ENCODE measurements at regions not wholly inside any gene's neighbourhood (a gene's known extent, or its start where the extent isn't known, plus 50 kb on each side); places are given as distances from the start of the nearest gene placed in this dataset.

DNA sequence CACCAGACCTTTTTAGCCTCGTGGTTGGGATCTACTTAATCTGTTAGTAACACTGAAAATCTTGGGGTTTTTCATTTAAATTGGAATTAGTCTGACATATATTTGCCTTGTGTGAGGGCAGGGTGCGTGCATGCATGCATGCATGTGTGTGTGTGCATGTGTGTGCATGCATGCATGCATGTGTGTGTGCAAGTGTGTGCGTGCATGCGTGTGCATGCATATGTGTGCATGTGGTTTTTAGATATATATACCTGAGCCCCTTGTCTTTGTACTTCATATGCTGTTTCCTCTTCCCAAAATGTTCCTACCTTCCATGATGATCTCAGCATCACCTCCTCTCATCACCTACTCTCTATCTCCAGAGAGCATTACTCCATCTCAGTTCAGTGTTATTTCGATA lies 66.3 kb upstream of the BCL11B start:
- no peak overlapping the region for H3K27ac Mint-ChIP-seq
- TF ChIP-seq, protein P1, sequence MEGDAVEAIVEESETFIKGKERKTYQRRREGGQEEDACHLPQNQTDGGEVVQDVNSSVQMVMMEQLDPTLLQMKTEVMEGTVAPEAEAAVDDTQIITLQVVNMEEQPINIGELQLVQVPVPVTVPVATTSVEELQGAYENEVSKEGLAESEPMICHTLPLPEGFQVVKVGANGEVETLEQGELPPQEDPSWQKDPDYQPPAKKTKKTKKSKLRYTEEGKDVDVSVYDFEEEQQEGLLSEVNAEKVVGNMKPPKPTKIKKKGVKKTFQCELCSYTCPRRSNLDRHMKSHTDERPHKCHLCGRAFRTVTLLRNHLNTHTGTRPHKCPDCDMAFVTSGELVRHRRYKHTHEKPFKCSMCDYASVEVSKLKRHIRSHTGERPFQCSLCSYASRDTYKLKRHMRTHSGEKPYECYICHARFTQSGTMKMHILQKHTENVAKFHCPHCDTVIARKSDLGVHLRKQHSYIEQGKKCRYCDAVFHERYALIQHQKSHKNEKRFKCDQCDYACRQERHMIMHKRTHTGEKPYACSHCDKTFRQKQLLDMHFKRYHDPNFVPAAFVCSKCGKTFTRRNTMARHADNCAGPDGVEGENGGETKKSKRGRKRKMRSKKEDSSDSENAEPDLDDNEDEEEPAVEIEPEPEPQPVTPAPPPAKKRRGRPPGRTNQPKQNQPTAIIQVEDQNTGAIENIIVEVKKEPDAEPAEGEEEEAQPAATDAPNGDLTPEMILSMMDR (conservative IDR thresholded peaks at IDR 0.05): no peak
- H3K79me1 ChIP-seq (ENCODE audit: insufficient read depth, low read depth, low read length, poor library complexity, severe bottlenecking): no peaks in the 10 kb centered on the region

More for the DNA sequence above, 66.3 kb upstream of the BCL11B start:
- Histone ChIP-seq H2BK12ac (ENCODE audit: insufficient read length, low read depth, low read length) (no peak overlapping the region), H3K23ac (ENCODE audit: insufficient read length, low read depth, low read length) (no peak overlapping the region), H3K18ac (ENCODE audit: insufficient read length, low read depth, low read length) (no peak overlapping the region), H3K23me2 (ENCODE audit: insufficient read length, low read depth, low read length, poor library complexity, severe bottlenecking) (no peaks in the 10 kb centered on the region), H3K4ac (ENCODE audit: low read depth, low read length) (no peak overlapping the region), H4K91ac (ENCODE audit: insufficient read length, low read depth, low read length) (no peak overlapping the region), H2BK5ac (ENCODE audit: insufficient read length, low read length) (no peak overlapping the region), H4K8ac (replicated peaks; ENCODE audit: insufficient read length, low read depth, low read length) (no peak overlapping the region), H3K4me2 (ENCODE audit: insufficient read depth, insufficient read length, low read length) (no peak overlapping the region), H2BK20ac (ENCODE audit: low read depth, low read length, poor library complexity, severe bottlenecking) (no peak overlapping the region), H3K56ac (ENCODE audit: insufficient read length, low read depth, low read length) (no peak overlapping the region), H3K27me3 (ENCODE audit: insufficient read depth, low read length) (no peaks in the 10 kb centered on the region), H4K5ac (ENCODE audit: insufficient read length, low read depth, low read length) (no peak overlapping the region), H3K9me3 (ENCODE audit: control insufficient read depth, low read depth, low read length) (no peaks in the 10 kb centered on the region), H3K9ac (ENCODE audit: extremely low read depth, insufficient read length, low read length) (no peak overlapping the region), H2BK15ac (ENCODE audit: low read depth, low read length) (no peak overlapping the region), H3K14ac (ENCODE audit: insufficient read depth, low read length) (no peak overlapping the region), H3K79me2 (ENCODE audit: insufficient read depth, low read length) (no peaks in the 10 kb centered on the region), H2AK5ac (ENCODE audit: insufficient read length, low read length) (no peak overlapping the region), H2AFZ (ENCODE audit: low read length) (no peak overlapping the region), H2BK120ac (ENCODE audit: low read depth, low read length, poor library complexity, severe bottlenecking) (no peak overlapping the region), H3K4me1 (ENCODE audit: insufficient read depth, low read length) (no peaks in the 10 kb centered on the region), H3K27ac (ENCODE audit: insufficient read length, low read depth, low read length) (no peak overlapping the region), H3T11ph (ENCODE audit: low read length) (no peak overlapping the region), H4K20me1 (ENCODE audit: control insufficient read depth, insufficient read depth, insufficient read length) (no peaks in the 10 kb centered on the region)
- peaks cover 0 to 3% of the 10 kb centered on the region in 2 experiments; a peak in 3 of 5 replicates for H3K9me3 Mint-ChIP-seq
- peaks cover 6% of the 10 kb centered on the region for H3K27me3 Mint-ChIP-seq (ENCODE audit: low read depth)
- no peak overlapping the region for H3K4me3 Mint-ChIP-seq
- H3K36me3 Mint-ChIP-seq (ENCODE audit: insufficient read depth in 1 of 3, low read depth in 3 of 3): no peaks in the 10 kb centered on the region
- WGBS (ENCODE audit: extremely low coverage, insufficient read length, low lambda C conversion rate): no CpG with 5 or more reads among the region's 5 CpGs
- peaks cover 4% of the 10 kb centered on the region in 2 experiments; a peak in 3 of 4 replicates for H3K4me1 Mint-ChIP-seq
- no peak for DNase-seq
